ENCODE measurements at regions not wholly inside any gene's neighbourhood (a gene's known extent, or its start where the extent isn't known, plus 50 kb on each side); places are given as distances from the start of the nearest gene placed in this dataset.

- TF ChIP-seq CTCF (IDR thresholded peaks at IDR 0.05) = no peak
- TF ChIP-seq EZH2 (IDR thresholded peaks at IDR 0.05) = no peak
These were observed 332.2 kb downstream of the TBC1D4 start for GRCh38 chr13:75149776-75150175.

Measured in neural progenitor cell (in vitro differentiated cells).